H9 (cell line): ENCODE measurements at regions not wholly inside any gene's neighbourhood (a gene's known extent, or its start where the extent isn't known, plus 50 kb on each side); places are given as distances from the start of the nearest gene placed in this dataset.

Source experiments
- DNase-seq: peaks from one replicate; pipeline ENCODE4 v3.0.0-alpha.2; 2017
- H2AFZ ChIP-seq: one replicate; pipeline ENCODE4 v1.6.1; 2013; ENCODE audit warnings: mild to moderate bottlenecking, low read length, control low read depth, moderate library complexity
- H2AK5ac ChIP-seq: 2 replicates; pipeline ENCODE4 v1.6.1; 2013; ENCODE audit warnings: low read length, control low read depth, mixed read lengths; ENCODE audit not compliant: insufficient read length
- H2BK120ac ChIP-seq: one replicate; pipeline ENCODE4 v1.6.1; 2013; ENCODE audit warnings: low read depth, mild to moderate bottlenecking, low read length, control low read depth, inconsistent platforms; ENCODE audit not compliant: poor library complexity, severe bottlenecking
- H2BK12ac ChIP-seq: 2 replicates; pipeline ENCODE4 v1.6.1; 2013; ENCODE audit warnings: low read length, control low read depth, mixed read lengths, low read depth; ENCODE audit not compliant: insufficient read length
- H2BK15ac ChIP-seq: 2 replicates; pipeline ENCODE4 v1.6.1; 2013; ENCODE audit warnings: low read depth, low read length, control low read depth
- H2BK20ac ChIP-seq: one replicate; pipeline ENCODE4 v1.6.1; 2013; ENCODE audit warnings: low read depth, mild to moderate bottlenecking, low read length, control low read depth, inconsistent platforms; ENCODE audit not compliant: poor library complexity, severe bottlenecking
- H2BK5ac ChIP-seq: 2 replicates; pipeline ENCODE4 v1.6.1; 2013; ENCODE audit warnings: low read length, control low read depth, mixed read lengths; ENCODE audit not compliant: insufficient read length
- H3K14ac ChIP-seq: 2 replicates; pipeline ENCODE4 v1.6.1; 2013; ENCODE audit warnings: low read length, control low read depth; ENCODE audit not compliant: insufficient read depth
- H3K18ac ChIP-seq: 2 replicates; pipeline ENCODE4 v1.6.1; 2013; ENCODE audit warnings: low read depth, mild to moderate bottlenecking, mixed read lengths, low read length, control low read depth; ENCODE audit not compliant: insufficient read length
- H3K23ac ChIP-seq: 2 replicates; pipeline ENCODE4 v1.6.1; 2013; ENCODE audit warnings: low read length, control low read depth, mixed read lengths, low read depth; ENCODE audit not compliant: insufficient read length
- H3K23me2 ChIP-seq: 2 replicates; pipeline ENCODE4 v1.6.1; 2013; ENCODE audit warnings: low read depth, mild to moderate bottlenecking, mixed read lengths, low read length, control low read depth; ENCODE audit not compliant: insufficient read length, poor library complexity, severe bottlenecking
- H3K27ac ChIP-seq: 2 replicates; pipeline ENCODE4 v1.5.1; 2013; ENCODE audit warnings: low read length, control low read depth, mixed read lengths, low read depth; ENCODE audit not compliant: insufficient read length
- H3K27me3 ChIP-seq: 2 replicates; pipeline ENCODE4 v1.6.1; 2013; ENCODE audit warnings: low read length, control low read depth, inconsistent platforms; ENCODE audit not compliant: insufficient read depth
- H3K4ac ChIP-seq: 2 replicates; pipeline ENCODE4 v1.6.1; 2013; ENCODE audit warnings: low read depth, mild to moderate bottlenecking, control low read depth, inconsistent platforms, low read length, moderate library complexity
- H3K4me1 ChIP-seq: 2 replicates; pipeline ENCODE4 v1.6.1; 2013; ENCODE audit warnings: low read length, control low read depth, inconsistent platforms; ENCODE audit not compliant: insufficient read depth
- H3K4me2 ChIP-seq: 2 replicates; pipeline ENCODE4 v1.6.1; 2013; ENCODE audit warnings: low read length, control low read depth, mixed read lengths; ENCODE audit not compliant: insufficient read length, insufficient read depth
- H3K56ac ChIP-seq: 2 replicates; pipeline ENCODE4 v1.6.1; 2013; ENCODE audit warnings: low read depth, mild to moderate bottlenecking, mixed read lengths, low read length, control low read depth; ENCODE audit not compliant: insufficient read length
- H3K79me1 ChIP-seq: 2 replicates; pipeline ENCODE4 v1.6.1; 2013; ENCODE audit warnings: low read depth, mild to moderate bottlenecking, moderate library complexity, low read length, control low read depth, inconsistent platforms; ENCODE audit not compliant: insufficient read depth, poor library complexity, severe bottlenecking
- H3K79me2 ChIP-seq: 2 replicates; pipeline ENCODE4 v1.6.1; 2013; ENCODE audit warnings: low read length, control low read depth, inconsistent platforms; ENCODE audit not compliant: insufficient read depth
- H3K9ac ChIP-seq: 2 replicates; pipeline ENCODE4 v1.6.1; 2013; ENCODE audit warnings: low read length, control low read depth, mixed read lengths; ENCODE audit not compliant: insufficient read length; ENCODE audit errors: extremely low read depth
- H3K9me3 ChIP-seq: one replicate; pipeline ENCODE4 v1.6.1; 2013; ENCODE audit warnings: low read depth, low read length, inconsistent platforms; ENCODE audit not compliant: control insufficient read depth
- H3T11ph ChIP-seq: one replicate; pipeline ENCODE4 v1.6.1; 2013; ENCODE audit warnings: mild to moderate bottlenecking, low read length, control low read depth, inconsistent platforms
- H4K20me1 ChIP-seq: one replicate; pipeline ENCODE4 v1.6.1; 2013; ENCODE audit not compliant: control insufficient read depth, insufficient read length, insufficient read depth
- H4K5ac ChIP-seq: 2 replicates; pipeline ENCODE4 v1.6.1; 2013; ENCODE audit warnings: low read depth, mild to moderate bottlenecking, mixed read lengths, low read length, control low read depth; ENCODE audit not compliant: insufficient read length
- H4K8ac ChIP-seq: replicated peaks from 2 replicates; pipeline ENCODE4 v1.6.1; 2013; ENCODE audit warnings: low read length, control low read depth, mixed read lengths, low read depth; ENCODE audit not compliant: insufficient read length
- H4K91ac ChIP-seq: 2 replicates; pipeline ENCODE4 v1.6.1; 2013; ENCODE audit warnings: low read depth, mild to moderate bottlenecking, moderate library complexity, mixed read lengths, low read length, control low read depth; ENCODE audit not compliant: insufficient read length
- H3K27ac Mint-ChIP-seq, 3 experiments: 2 replicates in 2 of 3; 3 replicates in 1 of 3; pipeline ENCODE4 v1.8.0; 2020 to 2021; ENCODE audit warnings: mixed read lengths in 3 of 3, mild to moderate bottlenecking in 1 of 3, moderate library complexity in 1 of 3
- H3K27me3 Mint-ChIP-seq: 2 replicates; pipeline ENCODE4 v1.8.0; 2021; ENCODE audit warnings: low read depth, mild to moderate bottlenecking, moderate library complexity, mixed read lengths
- H3K36me3 Mint-ChIP-seq, 3 experiments: 2 replicates in 2 of 3; 3 replicates in 1 of 3; pipeline ENCODE4 v1.8.0; 2020 to 2021; ENCODE audit warnings: low read depth in 3 of 3, mixed read lengths in 3 of 3; ENCODE audit not compliant: insufficient read depth in 1 of 3
- H3K4me1 Mint-ChIP-seq, 2 experiments: 2 replicates each; pipeline ENCODE4 v1.8.0; 2020; ENCODE audit warnings: mixed read lengths in 2 of 2
- H3K4me3 Mint-ChIP-seq, 2 experiments: 2 replicates in 1 of 2; 3 replicates in 1 of 2; pipeline ENCODE4 v1.8.0; 2020 to 2021; ENCODE audit warnings: mild to moderate bottlenecking in 2 of 2, mixed read lengths in 2 of 2, moderate library complexity in 1 of 2
- H3K9me3 Mint-ChIP-seq, 2 experiments: 2 replicates in 1 of 2; 3 replicates in 1 of 2; pipeline ENCODE4 v1.8.0; 2020; ENCODE audit warnings: mild to moderate bottlenecking in 2 of 2, mixed read lengths in 2 of 2, moderate library complexity in 1 of 2
- WGBS: extraction: QIAGEN DNeasy Blood & Tissue Kit; methylation state at CpG from one replicate; pipeline ENCODE4 v1.1.7; 2013; ENCODE audit warnings: missing lambda C conversion rate, low lambda C conversion rate, mixed read lengths; ENCODE audit not compliant: insufficient read length; ENCODE audit errors: extremely low coverage; 5-methylcytosine and 5-hydroxymethylcytosine counted together
- TF ChIP-seq, protein P1 (sequence below): fragments of 200-600 bp; sonication (generic); conservative IDR thresholded peaks from 3 replicates; pipeline ENCODE4 v1.8.0; 2021; ENCODE audit warnings: antibody characterized with exemption, mild to moderate bottlenecking

DNA sequence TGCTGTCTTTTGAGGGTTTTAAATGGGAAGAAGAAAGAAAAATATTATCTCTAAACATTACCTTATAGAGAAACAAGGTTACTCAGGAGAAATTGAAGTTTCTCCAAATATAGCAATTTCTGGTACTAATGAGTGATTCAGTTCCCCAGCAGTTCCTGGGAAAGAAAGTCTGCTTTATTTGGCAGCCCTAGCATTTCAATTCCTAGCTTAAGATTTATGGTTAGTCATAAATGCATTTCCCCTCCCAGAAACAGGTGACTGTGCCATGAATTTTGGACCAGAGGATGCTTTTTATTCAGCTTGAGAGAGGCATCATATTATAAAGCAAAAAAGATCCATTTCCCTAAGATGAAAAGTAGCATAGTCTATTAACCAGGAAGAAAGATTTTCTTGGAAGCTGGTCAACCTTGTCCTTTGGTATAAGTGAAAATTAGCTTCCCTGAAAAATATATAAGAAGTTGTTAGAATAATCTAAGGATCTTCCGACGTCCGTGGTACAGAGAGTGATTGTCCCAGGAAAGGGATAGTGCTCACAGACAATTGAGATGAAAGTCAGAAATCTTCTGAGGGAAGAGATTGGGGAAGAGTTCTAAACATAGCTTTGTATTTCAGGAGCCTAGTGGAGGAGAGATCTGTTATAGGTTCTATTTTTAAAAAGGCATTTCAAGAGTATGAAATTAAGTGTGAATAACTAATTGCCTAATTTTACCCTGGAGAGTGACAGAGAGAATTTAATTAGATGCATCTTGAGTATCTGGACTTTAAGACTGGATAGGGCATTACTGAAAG is 164.9 kb downstream of the ESM1 start:
- H2BK120ac ChIP-seq = no peak overlapping the region
- Mint-ChIP-seq H3K36me3 (no peaks in the 10 kb centered on the region; a peak in 1 of 7 replicates), H3K4me1 (peaks cover 6% of the 10 kb centered on the region in 2 experiments; a peak in 3 of 4 replicates), H3K4me3 (no peak overlapping the region), H3K9me3 (peaks cover 5 to 7% of the 10 kb centered on the region in 2 experiments; a peak in 3 of 5 replicates), H3K27me3 (no peaks in the 10 kb centered on the region), H3K27ac (no peak overlapping the region)
- H3K9me3 ChIP-seq = no peaks in the 10 kb centered on the region
- no peak overlapping the region for H3K56ac ChIP-seq
- H4K8ac ChIP-seq = no peak overlapping the region
- DNase-seq = no peak
- peaks cover 2% of the 10 kb centered on the region; the same call in 1 of the 2 replicates for H3K4me1 ChIP-seq
- H3K23ac ChIP-seq = no peak overlapping the region
- H3K4ac ChIP-seq = no peak overlapping the region
- H3K14ac ChIP-seq = no peak overlapping the region
- no peaks in the 10 kb centered on the region for H3K23me2 ChIP-seq
- no peak overlapping the region for H3K18ac ChIP-seq
- TF ChIP-seq, protein P1, sequence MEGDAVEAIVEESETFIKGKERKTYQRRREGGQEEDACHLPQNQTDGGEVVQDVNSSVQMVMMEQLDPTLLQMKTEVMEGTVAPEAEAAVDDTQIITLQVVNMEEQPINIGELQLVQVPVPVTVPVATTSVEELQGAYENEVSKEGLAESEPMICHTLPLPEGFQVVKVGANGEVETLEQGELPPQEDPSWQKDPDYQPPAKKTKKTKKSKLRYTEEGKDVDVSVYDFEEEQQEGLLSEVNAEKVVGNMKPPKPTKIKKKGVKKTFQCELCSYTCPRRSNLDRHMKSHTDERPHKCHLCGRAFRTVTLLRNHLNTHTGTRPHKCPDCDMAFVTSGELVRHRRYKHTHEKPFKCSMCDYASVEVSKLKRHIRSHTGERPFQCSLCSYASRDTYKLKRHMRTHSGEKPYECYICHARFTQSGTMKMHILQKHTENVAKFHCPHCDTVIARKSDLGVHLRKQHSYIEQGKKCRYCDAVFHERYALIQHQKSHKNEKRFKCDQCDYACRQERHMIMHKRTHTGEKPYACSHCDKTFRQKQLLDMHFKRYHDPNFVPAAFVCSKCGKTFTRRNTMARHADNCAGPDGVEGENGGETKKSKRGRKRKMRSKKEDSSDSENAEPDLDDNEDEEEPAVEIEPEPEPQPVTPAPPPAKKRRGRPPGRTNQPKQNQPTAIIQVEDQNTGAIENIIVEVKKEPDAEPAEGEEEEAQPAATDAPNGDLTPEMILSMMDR = no peak
- no peak overlapping the region for H2AK5ac ChIP-seq
- H4K91ac ChIP-seq = no peak overlapping the region
- H4K20me1 ChIP-seq = no peaks in the 10 kb centered on the region
- no peak overlapping the region for H4K5ac ChIP-seq
- no peaks in the 10 kb centered on the region for H3K79me1 ChIP-seq
- H3K27me3 ChIP-seq = no peaks in the 10 kb centered on the region
- no CpG with 5 or more reads among the region's 3 CpGs for WGBS
- H2BK15ac ChIP-seq = no peak overlapping the region
- no peak overlapping the region for H3T11ph ChIP-seq
- H3K79me2 ChIP-seq = no peaks in the 10 kb centered on the region
- H3K9ac ChIP-seq = no peak overlapping the region
- no peak overlapping the region for H2BK20ac ChIP-seq
- no peak overlapping the region for H2BK12ac ChIP-seq
- no peak overlapping the region for H3K27ac ChIP-seq
- no peak overlapping the region for H2AFZ ChIP-seq
- no peak overlapping the region for H3K4me2 ChIP-seq
- no peak overlapping the region for H2BK5ac ChIP-seq
